ENCODE measurements at regions not wholly inside any gene's neighbourhood (a gene's known extent, or its start where the extent isn't known, plus 50 kb on each side); places are given as distances from the start of the nearest gene placed in this dataset.

- DNase-seq (ENCODE audit: low spot score) (no peak), FAIRE-seq (no peak)
These were observed 678.6 kb downstream of the IQCM start for GRCh38 chr4:149136951-149137620.

GRCh38 chr4:149135062-149135461 lies 680.6 kb downstream of the IQCM start:
- DNase-seq (ENCODE audit: low spot score) (no peak), FAIRE-seq (no peak)

- DNase-seq (ENCODE audit: low spot score), result no peak
- no peak for FAIRE-seq
These were observed 678.8 kb upstream of the NR3C2 start for GRCh38 chr4:149121023-149121404.

GRCh38 chr4:149120331-149121022 lies 678.3 kb upstream of the NR3C2 start:
- no peak for FAIRE-seq
- DNase-seq (ENCODE audit: low spot score), result no peak

- no peak for FAIRE-seq
These were observed 674.6 kb upstream of the NR3C2 start for GRCh38 chr4:149116806-149117205.

GRCh38 chr4:149113804-149114430 lies 671.7 kb upstream of the NR3C2 start:
- FAIRE-seq (no peak), DNase-seq (ENCODE audit: low spot score) (peak; percentile 65)

More at GRCh38 chr4:149116806-149117205, 674.6 kb upstream of the NR3C2 start:
- no peak for DNase-seq (ENCODE audit: low spot score)

- FAIRE-seq, result no peak
- DNase-seq (ENCODE audit: low spot score), result no peak
These were observed 669.9 kb upstream of the NR3C2 start for GRCh38 chr4:149112109-149112508.

- no peak for FAIRE-seq
- DNase-seq (ENCODE audit: low spot score), result no peak
These were observed 668.3 kb upstream of the NR3C2 start for GRCh38 chr4:149110481-149110880.

GRCh38 chr4:149108626-149109025 lies 666.4 kb upstream of the NR3C2 start:
- FAIRE-seq, result no peak

GRCh38 chr4:149102765-149103164 lies 660.6 kb upstream of the NR3C2 start:
- no peak for FAIRE-seq
- DNase-seq (ENCODE audit: low spot score), result no peak

More at GRCh38 chr4:149108626-149109025, 666.4 kb upstream of the NR3C2 start:
- DNase-seq (ENCODE audit: low spot score), result no peak

GRCh38 chr4:149101649-149102048 lies 659.4 kb upstream of the NR3C2 start:
- FAIRE-seq (no peak), DNase-seq (ENCODE audit: low spot score) (no peak)

GRCh38 chr4:149095811-149096210 lies 653.6 kb upstream of the NR3C2 start:
- no peak for DNase-seq (ENCODE audit: low spot score)
- no peak for FAIRE-seq

- no peak for DNase-seq (ENCODE audit: low spot score)
- no peak for FAIRE-seq
These were observed 652.8 kb upstream of the NR3C2 start for GRCh38 chr4:149095001-149095400.

- FAIRE-seq, result no peak
- DNase-seq (ENCODE audit: low spot score), result no peak
These were observed 641.9 kb upstream of the NR3C2 start for GRCh38 chr4:149084144-149084543.

GRCh38 chr4:149077181-149077580 lies 635.0 kb upstream of the NR3C2 start:
- DNase-seq (ENCODE audit: low spot score) (no peak), FAIRE-seq (no peak)

GRCh38 chr4:149076401-149076800 lies 634.2 kb upstream of the NR3C2 start:
- DNase-seq (ENCODE audit: low spot score), result no peak
- no peak for FAIRE-seq

GRCh38 chr4:149072384-149072783 lies 630.2 kb upstream of the NR3C2 start:
- no peak for DNase-seq (ENCODE audit: low spot score)
- FAIRE-seq, result no peak

- DNase-seq (ENCODE audit: low spot score) (no peak), FAIRE-seq (no peak)
These were observed 623.5 kb upstream of the NR3C2 start for GRCh38 chr4:149065753-149066152.

- no peak for DNase-seq (ENCODE audit: low spot score)
- FAIRE-seq, result no peak
These were observed 620.8 kb upstream of the NR3C2 start for GRCh38 chr4:149062997-149063396.

- FAIRE-seq, result no peak
- no peak for DNase-seq (ENCODE audit: low spot score)
These were observed 615.4 kb upstream of the NR3C2 start for GRCh38 chr4:149057594-149057993.

- DNase-seq (ENCODE audit: low spot score) (no peak), FAIRE-seq (no peak)
These were observed 614.4 kb upstream of the NR3C2 start for GRCh38 chr4:149056615-149057014.

GRCh38 chr4:149055624-149056023 lies 613.4 kb upstream of the NR3C2 start:
- no peak for FAIRE-seq
- no peak for DNase-seq (ENCODE audit: low spot score)

- DNase-seq (ENCODE audit: low spot score) (no peak), FAIRE-seq (no peak)
These were observed 608.6 kb upstream of the NR3C2 start for GRCh38 chr4:149050840-149051239.

Measured in urothelium cell line (cell line).